Mesendoderm (in vitro differentiated cells): ENCODE measurements at regions not wholly inside any gene's neighbourhood (a gene's known extent, or its start where the extent isn't known, plus 50 kb on each side); places are given as distances from the start of the nearest gene placed in this dataset.

ENCODE experiments used
- DNase-seq: peaks from one replicate; pipeline ENCODE4 v3.0.0; 2013
- H2AK5ac ChIP-seq: 2 replicates; pipeline ENCODE4 v1.6.1; 2013; ENCODE audit warnings: low read length, inconsistent platforms
- H2BK120ac ChIP-seq: 2 replicates; pipeline ENCODE4 v1.6.1; 2013; ENCODE audit warnings: low read depth, mild to moderate bottlenecking, low read length, moderate library complexity, mixed read lengths
- H2BK15ac ChIP-seq: replicated peaks from 2 replicates; pipeline ENCODE4 v1.6.1; 2013; ENCODE audit warnings: low read depth, mild to moderate bottlenecking, moderate library complexity
- H2BK5ac ChIP-seq: 2 replicates; pipeline ENCODE4 v1.6.1; 2013; ENCODE audit warnings: low read length, inconsistent platforms
- H3K18ac ChIP-seq: 2 replicates; pipeline ENCODE4 v1.6.1; 2013; ENCODE audit warnings: mild to moderate bottlenecking, low read length, mixed read lengths
- H3K23ac ChIP-seq: one replicate; pipeline ENCODE4 v1.6.1; 2013; ENCODE audit warnings: low read length
- H3K27ac ChIP-seq: 2 replicates; pipeline ENCODE4 v1.5.1; 2013; ENCODE audit warnings: low read depth, mild to moderate bottlenecking, inconsistent platforms, low read length, moderate library complexity
- H3K27me3 ChIP-seq: 2 replicates; pipeline ENCODE4 v1.6.1; 2013; ENCODE audit warnings: low read length, control low read depth, mild to moderate bottlenecking, inconsistent platforms; ENCODE audit not compliant: insufficient read depth, poor library complexity
- H3K36me3 ChIP-seq: 2 replicates; pipeline ENCODE4 v1.6.1; 2013; ENCODE audit warnings: low read length, inconsistent platforms; ENCODE audit not compliant: control insufficient read depth, insufficient read depth
- H3K4ac ChIP-seq: one replicate; pipeline ENCODE4 v1.6.1; 2013; ENCODE audit warnings: low read depth, mild to moderate bottlenecking, low read length, moderate library complexity
- H3K4me1 ChIP-seq: 2 replicates; pipeline ENCODE4 v1.6.1; 2013; ENCODE audit warnings: low read depth, low read length, inconsistent platforms; ENCODE audit not compliant: control insufficient read depth
- H3K4me2 ChIP-seq: 2 replicates; pipeline ENCODE4 v1.6.1; 2013; ENCODE audit warnings: low read length
- H3K4me3 ChIP-seq: 2 replicates; pipeline ENCODE4 v1.5.1; 2013; ENCODE audit warnings: mild to moderate bottlenecking, low read length
- H3K56ac ChIP-seq: one replicate; pipeline ENCODE4 v1.6.1; 2013; ENCODE audit warnings: low read length
- H3K79me1 ChIP-seq: 2 replicates; pipeline ENCODE4 v1.6.1; 2013; ENCODE audit warnings: low read length, inconsistent platforms
- H3K79me2 ChIP-seq: 2 replicates; pipeline ENCODE4 v1.6.1; 2013; ENCODE audit warnings: mild to moderate bottlenecking, low read length; ENCODE audit not compliant: control insufficient read depth, insufficient read depth
- H3K9ac ChIP-seq: 2 replicates; pipeline ENCODE4 v1.6.1; 2013; ENCODE audit warnings: low read length, inconsistent platforms
- H4K5ac ChIP-seq: one replicate; pipeline ENCODE4 v1.6.1; 2013; ENCODE audit warnings: low read length
- H4K8ac ChIP-seq: one replicate; pipeline ENCODE4 v1.6.1; 2013; ENCODE audit warnings: low read depth, mild to moderate bottlenecking, control low read depth, low read length, moderate library complexity
- WGBS: extraction: QIAGEN DNeasy Blood & Tissue Kit; methylation state at CpG from one replicate; pipeline ENCODE4 v1.1.7; 2013; ENCODE audit warnings: low lambda C conversion rate, missing lambda C conversion rate; ENCODE audit not compliant: insufficient coverage; ENCODE audit errors: extremely low coverage; 5-methylcytosine and 5-hydroxymethylcytosine counted together

GRCh38 chr7:46032942-46033341 lies 111.9 kb upstream of the IGFBP3 start:
- Histone ChIP-seq H3K4me3 (no peak overlapping the region), H2BK120ac (no peak overlapping the region), H3K4ac (no peak overlapping the region), H3K36me3 (no peaks in the 10 kb centered on the region), H2AK5ac (no peak overlapping the region), H3K79me2 (no peaks in the 10 kb centered on the region), H3K23ac (no peak overlapping the region), H3K27me3 (no peaks in the 10 kb centered on the region), H4K5ac (no peak overlapping the region), H3K9ac (no peak overlapping the region), H3K27ac (no peak overlapping the region), H2BK5ac (no peak overlapping the region), H3K4me1 (no peaks in the 10 kb centered on the region), H3K4me2 (no peak overlapping the region), H3K56ac (no peak overlapping the region), H3K79me1 (no peaks in the 10 kb centered on the region), H3K18ac (no peak overlapping the region), H2BK15ac (no peak overlapping the region), H4K8ac (no peak overlapping the region)
- DNase-seq, result no peak
- WGBS, result no CpG with 5 or more reads among the region's 2 CpGs

- H2BK5ac ChIP-seq, result no peak overlapping the region
- WGBS, result no CpG with 5 or more reads among the region's 6 CpGs
- H3K23ac ChIP-seq, result no peak overlapping the region
- no peaks in the 10 kb centered on the region for H3K79me1 ChIP-seq
- H3K56ac ChIP-seq, result no peak overlapping the region
- no peak overlapping the region for H3K18ac ChIP-seq
- no peak overlapping the region for H3K4me3 ChIP-seq
- no peak overlapping the region for H4K8ac ChIP-seq
- H4K5ac ChIP-seq, result no peak overlapping the region
- no peak overlapping the region for H3K4me2 ChIP-seq
- no peak overlapping the region for H2BK120ac ChIP-seq
- no peaks in the 10 kb centered on the region for H3K79me2 ChIP-seq
- no peak overlapping the region for H3K4ac ChIP-seq
- H3K27me3 ChIP-seq, result no peaks in the 10 kb centered on the region
- no peak for DNase-seq
- H3K27ac ChIP-seq, result no peak overlapping the region
- no peak overlapping the region for H2BK15ac ChIP-seq
- no peaks in the 10 kb centered on the region for H3K36me3 ChIP-seq
- no peaks in the 10 kb centered on the region for H3K4me1 ChIP-seq
- no peak overlapping the region for H2AK5ac ChIP-seq
- no peak overlapping the region for H3K9ac ChIP-seq
These were observed 111.3 kb upstream of the IGFBP3 start for GRCh38 chr7:46032353-46032752.

- Histone ChIP-seq H3K4me3 (no peak overlapping the region), H4K8ac (no peak overlapping the region), H3K23ac (no peak overlapping the region), H3K18ac (no peak overlapping the region), H2BK5ac (no peak overlapping the region), H3K56ac (peak overlapping the region; percentile 25), H3K79me2 (no peaks in the 10 kb centered on the region), H4K5ac (no peak overlapping the region), H3K27me3 (no peaks in the 10 kb centered on the region), H2AK5ac (no peak overlapping the region), H2BK15ac (no peak overlapping the region), H2BK120ac (no peak overlapping the region), H3K79me1 (no peaks in the 10 kb centered on the region), H3K4me1 (no peaks in the 10 kb centered on the region), H3K27ac (peak overlapping the region; percentile 25), H3K36me3 (no peaks in the 10 kb centered on the region), H3K4me2 (no peak overlapping the region), H3K4ac (no peak overlapping the region), H3K9ac (no peak overlapping the region)
- whole genome bisulfite sequencing, result no CpG with 5 or more reads among the region's 2 CpGs
- DNase-seq, result peak; percentile 79
These were observed 108.1 kb upstream of the IGFBP3 start for GRCh38 chr7:46029111-46029704.

GRCh38 chr7:46028246-46028645 lies 107.2 kb upstream of the IGFBP3 start:
- no peaks in the 10 kb centered on the region for H3K79me1 ChIP-seq
- no peak overlapping the region for H3K9ac ChIP-seq
- H3K4ac ChIP-seq, result no peak overlapping the region
- H2BK15ac ChIP-seq, result no peak overlapping the region
- no peak overlapping the region for H2BK120ac ChIP-seq
- H4K5ac ChIP-seq, result no peak overlapping the region
- no peak overlapping the region for H4K8ac ChIP-seq
- no peak for DNase-seq
- no peak overlapping the region for H3K4me2 ChIP-seq
- no peaks in the 10 kb centered on the region for H3K79me2 ChIP-seq
- WGBS, result no CpG with 5 or more reads among the region's 1 CpG
- no peak overlapping the region for H3K56ac ChIP-seq
- no peak overlapping the region for H3K23ac ChIP-seq
- no peak overlapping the region for H2BK5ac ChIP-seq
- no peak overlapping the region for H3K18ac ChIP-seq
- no peaks in the 10 kb centered on the region for H3K4me1 ChIP-seq
- no peaks in the 10 kb centered on the region for H3K36me3 ChIP-seq
- H3K27me3 ChIP-seq, result no peaks in the 10 kb centered on the region
- no peak overlapping the region for H3K4me3 ChIP-seq
- H2AK5ac ChIP-seq, result no peak overlapping the region
- H3K27ac ChIP-seq, result no peak overlapping the region

- DNase-seq, result no peak
- H3K9ac ChIP-seq, result no peak overlapping the region
- no peak overlapping the region for H3K27ac ChIP-seq
- no peak overlapping the region for H3K18ac ChIP-seq
- H3K27me3 ChIP-seq, result no peaks in the 10 kb centered on the region
- no peak overlapping the region for H2AK5ac ChIP-seq
- no peak overlapping the region for H3K4me2 ChIP-seq
- H3K36me3 ChIP-seq, result no peaks in the 10 kb centered on the region
- H3K79me2 ChIP-seq, result no peaks in the 10 kb centered on the region
- H2BK120ac ChIP-seq, result no peak overlapping the region
- no peaks in the 10 kb centered on the region for H3K4me1 ChIP-seq
- WGBS, result no CpG with 5 or more reads among the region's 1 CpG
- no peaks in the 10 kb centered on the region for H3K79me1 ChIP-seq
- no peak overlapping the region for H2BK5ac ChIP-seq
- H3K56ac ChIP-seq, result no peak overlapping the region
- no peak overlapping the region for H3K4me3 ChIP-seq
- H2BK15ac ChIP-seq, result no peak overlapping the region
- H4K8ac ChIP-seq, result no peak overlapping the region
- H3K23ac ChIP-seq, result no peak overlapping the region
- no peak overlapping the region for H4K5ac ChIP-seq
- no peak overlapping the region for H3K4ac ChIP-seq
These were observed 105.7 kb upstream of the IGFBP3 start for GRCh38 chr7:46026741-46027140.

- Histone ChIP-seq H3K4ac (no peak overlapping the region), H3K4me1 (no peaks in the 10 kb centered on the region), H3K4me2 (no peak overlapping the region), H2BK120ac (no peak overlapping the region), H2BK15ac (no peak overlapping the region), H3K27me3 (no peaks in the 10 kb centered on the region), H3K36me3 (no peaks in the 10 kb centered on the region), H3K27ac (no peak overlapping the region), H3K79me2 (no peaks in the 10 kb centered on the region), H3K56ac (no peak overlapping the region), H3K18ac (no peak overlapping the region), H2AK5ac (no peak overlapping the region), H4K8ac (no peak overlapping the region), H3K79me1 (no peaks in the 10 kb centered on the region), H2BK5ac (no peak overlapping the region), H3K23ac (no peak overlapping the region), H4K5ac (no peak overlapping the region), H3K9ac (no peak overlapping the region), H3K4me3 (no peak overlapping the region)
- no CpG with 5 or more reads among the region's 6 CpGs for WGBS
- no peak for DNase-seq
These were observed 103.3 kb upstream of the IGFBP3 start for GRCh38 chr7:46024263-46024916.
